Neural cell (in vitro differentiated cells): ENCODE measurements at regions not wholly inside any gene's neighbourhood (a gene's known extent, or its start where the extent isn't known, plus 50 kb on each side); places are given as distances from the start of the nearest gene placed in this dataset.

ENCODE experiments used
- H2AFZ ChIP-seq: fragments of 200-600, 300-800 bp; sonication (generic), shearing (Covaris generic); 2 replicates; pipeline ENCODE4 v1.6.0; 2014; ENCODE audit warnings: low read depth, mild to moderate bottlenecking, antibody characterized with exemption, low read length, moderate library complexity
- H3F3A ChIP-seq: fragments of 200-600 bp; shearing (Covaris generic); 2 replicates; pipeline ENCODE4 v1.6.1; 2016; ENCODE audit warnings: mild to moderate bottlenecking, moderate library complexity, mixed read lengths, antibody characterized with exemption, low read length; ENCODE audit not compliant: insufficient read depth, poor library complexity, severe bottlenecking
- H3K27ac ChIP-seq: fragments of 200-600, 300-800 bp; sonication (generic), shearing (Covaris generic); 2 replicates; pipeline ENCODE4 v1.5.1; 2014; ENCODE audit warnings: mild to moderate bottlenecking, low read length, moderate library complexity
- H3K27me3 ChIP-seq: fragments of 300-800, 200-600 bp; sonication (generic), shearing (Covaris generic); 2 replicates; pipeline ENCODE4 v1.6.0; 2014; ENCODE audit warnings: mild to moderate bottlenecking, low read depth, low read length, moderate library complexity; ENCODE audit not compliant: insufficient read depth
- H3K36me3 ChIP-seq: fragments of 300-800, 200-600 bp; sonication (generic), shearing (Covaris generic); 2 replicates; pipeline ENCODE4 v1.5.1; 2014; ENCODE audit warnings: mild to moderate bottlenecking, antibody characterized with exemption, low read length, moderate library complexity; ENCODE audit not compliant: insufficient read depth
- H3K4me2 ChIP-seq: fragments of 300-800, 200-600 bp; sonication (generic), shearing (Covaris generic); 2 replicates; pipeline ENCODE4 v1.6.0; 2014; ENCODE audit warnings: mild to moderate bottlenecking, low read length
- H3K4me3 ChIP-seq: fragments of 300-800, 200-600 bp; sonication (generic), shearing (Covaris generic); 2 replicates; pipeline ENCODE4 v1.5.1; 2014; ENCODE audit warnings: mild to moderate bottlenecking, low read length, moderate library complexity
- H3K79me2 ChIP-seq: fragments of 200-600 bp; shearing (Covaris generic); replicated peaks from 2 replicates; pipeline ENCODE4 v1.6.0; 2014; ENCODE audit warnings: mild to moderate bottlenecking, low read length, moderate library complexity; ENCODE audit not compliant: insufficient read depth
- H3K9ac ChIP-seq: fragments of 300-800, 200-600 bp; sonication (generic), shearing (Covaris generic); 2 replicates; pipeline ENCODE4 v1.6.1; 2016; ENCODE audit warnings: mild to moderate bottlenecking, low read length, mixed read lengths
- H3K9me2 ChIP-seq: fragments of 200-600 bp; shearing (Covaris generic); 2 replicates; pipeline ENCODE4 v1.6.1; 2016; ENCODE audit warnings: mild to moderate bottlenecking, low read length, mixed read lengths; ENCODE audit not compliant: insufficient read depth
- H3K9me3 ChIP-seq: fragments of 200-600, 300-800 bp; sonication (generic), shearing (Covaris generic); 2 replicates; pipeline ENCODE4 v1.6.1; 2016; ENCODE audit warnings: mild to moderate bottlenecking, mixed run types, low read length, moderate library complexity, mixed read lengths
- H4K20me1 ChIP-seq: fragments of 200-600 bp; shearing (Covaris generic); 2 replicates; pipeline ENCODE4 v1.6.1; 2016; ENCODE audit warnings: mild to moderate bottlenecking, mixed run types; ENCODE audit not compliant: insufficient read depth
- EP300 ChIP-seq: fragments of 450-650 bp; conservative IDR thresholded peaks from 2 replicates; pipeline ENCODE4 v1.6.1; 2014; ENCODE audit warnings: antibody characterized with exemption, mild to moderate bottlenecking, moderate library complexity; ENCODE audit not compliant: poor library complexity, severe bottlenecking
- EZH2 ChIP-seq: fragments of 200-600, 300-800 bp; shearing (Covaris generic), sonication (generic); IDR thresholded peaks from 2 replicates; pipeline ENCODE4 v1.6.1; 2014; ENCODE audit warnings: antibody characterized with exemption, low read length, borderline replicate concordance, mild to moderate bottlenecking; ENCODE audit not compliant: insufficient read depth, poor library complexity, severe bottlenecking
- MXI1 ChIP-seq: fragments of 450-650 bp; conservative IDR thresholded peaks from 2 replicates; pipeline ENCODE4 v1.6.1; 2014; ENCODE audit warnings: antibody characterized with exemption, mild to moderate bottlenecking; ENCODE audit not compliant: poor library complexity, severe bottlenecking
- POLR2AphosphoS5 ChIP-seq: IDR thresholded peaks from 2 replicates; pipeline ENCODE4 v1.6.1; 2012
- RAD21 ChIP-seq: fragments of 450-650 bp; conservative IDR thresholded peaks from 2 replicates; pipeline ENCODE4 v1.6.1; 2014; ENCODE audit warnings: antibody characterized with exemption, mild to moderate bottlenecking, moderate library complexity
- SMC3 ChIP-seq: fragments of 450-650 bp; conservative IDR thresholded peaks from 2 replicates; pipeline ENCODE4 v1.6.1; 2014; ENCODE audit warnings: antibody characterized with exemption, mild to moderate bottlenecking, moderate library complexity; ENCODE audit not compliant: poor library complexity
- TAF1 ChIP-seq: IDR thresholded peaks from 2 replicates; pipeline ENCODE4 v1.6.1; 2012; ENCODE audit warnings: low read depth
- TF ChIP-seq, protein P1 (sequence below): fragments of 450-650 bp; IDR thresholded peaks from 2 replicates; pipeline ENCODE4 v1.5.1; 2014; ENCODE audit warnings: antibody characterized with exemption, mild to moderate bottlenecking, moderate library complexity; ENCODE audit not compliant: poor library complexity, severe bottlenecking
- TF ChIP-seq, protein P2 (sequence below): IDR thresholded peaks from 2 replicates; pipeline ENCODE4 v1.6.1; 2012; ENCODE audit warnings: borderline replicate concordance

DNA sequence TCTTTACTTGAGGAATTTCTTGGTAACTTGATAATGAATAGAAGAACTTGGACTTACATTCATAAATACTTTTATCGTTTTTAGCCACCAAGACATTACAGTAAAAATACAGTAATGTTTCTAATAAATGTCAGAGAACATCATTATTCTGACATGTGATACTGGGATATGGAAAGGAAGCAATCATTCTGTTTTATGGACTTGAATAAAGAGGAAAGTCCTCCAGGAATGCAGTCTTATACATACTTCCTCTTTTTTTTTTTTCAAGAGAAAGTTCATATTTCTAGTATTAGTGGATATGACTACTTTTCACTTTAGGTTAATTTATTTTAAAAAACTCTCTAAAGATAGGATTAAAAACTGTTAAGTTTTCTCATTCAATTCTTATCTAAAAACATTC, 220.0 kb upstream of the SEMA3C start:
- no peaks in the 10 kb centered on the region for H3F3A ChIP-seq
- H3K9me2 ChIP-seq = no peaks in the 10 kb centered on the region
- no peaks in the 10 kb centered on the region for H3K9me3 ChIP-seq
- no peaks in the 10 kb centered on the region for H3K79me2 ChIP-seq
- H4K20me1 ChIP-seq = no peaks in the 10 kb centered on the region
- H2AFZ ChIP-seq = no peak overlapping the region
- H3K27me3 ChIP-seq = no peaks in the 10 kb centered on the region
- H3K4me3 ChIP-seq = no peak overlapping the region
- H3K9ac ChIP-seq = no peak overlapping the region
- TF ChIP-seq TAF1 = no peak
- H3K36me3 ChIP-seq = no peaks in the 10 kb centered on the region
- H3K4me2 ChIP-seq = no peak overlapping the region
- no peak overlapping the region for H3K27ac ChIP-seq

DNA sequence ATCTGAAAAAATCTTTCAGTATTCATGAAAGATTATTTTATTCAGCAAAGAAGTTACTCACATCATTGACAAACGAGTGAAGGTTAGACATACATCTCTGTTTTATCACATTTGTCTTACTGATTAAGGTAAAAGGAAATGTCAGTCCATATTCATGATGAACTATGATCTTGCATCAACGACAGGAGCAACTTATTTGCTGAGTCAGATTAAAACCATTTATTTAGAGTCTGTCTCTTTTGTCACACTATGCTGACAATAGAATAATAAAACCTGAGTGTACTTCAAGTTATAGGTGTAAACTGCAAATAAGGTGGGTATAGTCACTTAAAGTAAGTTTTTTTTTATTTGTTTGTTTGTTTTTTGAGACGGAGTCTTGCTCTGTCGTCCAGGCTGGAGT, 216.5 kb upstream of the SEMA3C start:
- H3K79me2 ChIP-seq = no peaks in the 10 kb centered on the region
- no peak overlapping the region for H2AFZ ChIP-seq
- no peak overlapping the region for H3K4me3 ChIP-seq
- H3F3A ChIP-seq = no peaks in the 10 kb centered on the region
- H3K36me3 ChIP-seq = no peaks in the 10 kb centered on the region
- H4K20me1 ChIP-seq = no peaks in the 10 kb centered on the region
- no peak overlapping the region for H3K9ac ChIP-seq
- H3K9me2 ChIP-seq = no peaks in the 10 kb centered on the region
- H3K27me3 ChIP-seq = no peaks in the 10 kb centered on the region
- H3K27ac ChIP-seq = no peak overlapping the region
- TF ChIP-seq SMC3 (no peak), POLR2AphosphoS5 (no peak), RAD21 (no peak), MXI1 (no peak), EZH2 (no peak), EP300 (no peak)
- TF ChIP-seq, protein P1, sequence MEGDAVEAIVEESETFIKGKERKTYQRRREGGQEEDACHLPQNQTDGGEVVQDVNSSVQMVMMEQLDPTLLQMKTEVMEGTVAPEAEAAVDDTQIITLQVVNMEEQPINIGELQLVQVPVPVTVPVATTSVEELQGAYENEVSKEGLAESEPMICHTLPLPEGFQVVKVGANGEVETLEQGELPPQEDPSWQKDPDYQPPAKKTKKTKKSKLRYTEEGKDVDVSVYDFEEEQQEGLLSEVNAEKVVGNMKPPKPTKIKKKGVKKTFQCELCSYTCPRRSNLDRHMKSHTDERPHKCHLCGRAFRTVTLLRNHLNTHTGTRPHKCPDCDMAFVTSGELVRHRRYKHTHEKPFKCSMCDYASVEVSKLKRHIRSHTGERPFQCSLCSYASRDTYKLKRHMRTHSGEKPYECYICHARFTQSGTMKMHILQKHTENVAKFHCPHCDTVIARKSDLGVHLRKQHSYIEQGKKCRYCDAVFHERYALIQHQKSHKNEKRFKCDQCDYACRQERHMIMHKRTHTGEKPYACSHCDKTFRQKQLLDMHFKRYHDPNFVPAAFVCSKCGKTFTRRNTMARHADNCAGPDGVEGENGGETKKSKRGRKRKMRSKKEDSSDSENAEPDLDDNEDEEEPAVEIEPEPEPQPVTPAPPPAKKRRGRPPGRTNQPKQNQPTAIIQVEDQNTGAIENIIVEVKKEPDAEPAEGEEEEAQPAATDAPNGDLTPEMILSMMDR = no peak
- H3K9me3 ChIP-seq = no peaks in the 10 kb centered on the region
- H3K4me2 ChIP-seq = no peak overlapping the region

DNA sequence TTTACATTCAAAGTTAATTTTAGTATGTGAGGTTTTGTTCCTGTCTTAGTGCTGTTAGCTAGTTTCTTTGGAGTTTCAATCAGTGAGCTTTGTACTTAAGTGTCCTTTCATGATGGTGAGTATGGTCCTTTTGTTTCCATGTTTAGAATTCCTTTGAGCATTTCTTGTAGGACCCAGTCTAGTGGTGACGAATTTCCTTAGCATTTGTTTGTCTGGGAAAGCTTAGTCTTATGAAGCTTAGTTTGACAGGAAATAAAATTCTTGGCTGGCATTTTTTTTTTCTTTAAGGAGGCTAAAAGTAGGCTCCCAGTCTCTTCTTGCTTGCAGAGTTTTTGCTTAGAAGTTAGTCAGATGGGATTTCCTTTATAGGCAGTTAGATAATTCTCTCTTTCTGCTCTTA, 209.2 kb upstream of the SEMA3C start:
- TF ChIP-seq SMC3 = no peak
- TF ChIP-seq, protein P1 = no peak
- no peak for TF ChIP-seq MXI1
- TF ChIP-seq RAD21 = no peak
- TF ChIP-seq EP300 = no peak
- no peak for TF ChIP-seq TAF1
- TF ChIP-seq, protein P2, sequence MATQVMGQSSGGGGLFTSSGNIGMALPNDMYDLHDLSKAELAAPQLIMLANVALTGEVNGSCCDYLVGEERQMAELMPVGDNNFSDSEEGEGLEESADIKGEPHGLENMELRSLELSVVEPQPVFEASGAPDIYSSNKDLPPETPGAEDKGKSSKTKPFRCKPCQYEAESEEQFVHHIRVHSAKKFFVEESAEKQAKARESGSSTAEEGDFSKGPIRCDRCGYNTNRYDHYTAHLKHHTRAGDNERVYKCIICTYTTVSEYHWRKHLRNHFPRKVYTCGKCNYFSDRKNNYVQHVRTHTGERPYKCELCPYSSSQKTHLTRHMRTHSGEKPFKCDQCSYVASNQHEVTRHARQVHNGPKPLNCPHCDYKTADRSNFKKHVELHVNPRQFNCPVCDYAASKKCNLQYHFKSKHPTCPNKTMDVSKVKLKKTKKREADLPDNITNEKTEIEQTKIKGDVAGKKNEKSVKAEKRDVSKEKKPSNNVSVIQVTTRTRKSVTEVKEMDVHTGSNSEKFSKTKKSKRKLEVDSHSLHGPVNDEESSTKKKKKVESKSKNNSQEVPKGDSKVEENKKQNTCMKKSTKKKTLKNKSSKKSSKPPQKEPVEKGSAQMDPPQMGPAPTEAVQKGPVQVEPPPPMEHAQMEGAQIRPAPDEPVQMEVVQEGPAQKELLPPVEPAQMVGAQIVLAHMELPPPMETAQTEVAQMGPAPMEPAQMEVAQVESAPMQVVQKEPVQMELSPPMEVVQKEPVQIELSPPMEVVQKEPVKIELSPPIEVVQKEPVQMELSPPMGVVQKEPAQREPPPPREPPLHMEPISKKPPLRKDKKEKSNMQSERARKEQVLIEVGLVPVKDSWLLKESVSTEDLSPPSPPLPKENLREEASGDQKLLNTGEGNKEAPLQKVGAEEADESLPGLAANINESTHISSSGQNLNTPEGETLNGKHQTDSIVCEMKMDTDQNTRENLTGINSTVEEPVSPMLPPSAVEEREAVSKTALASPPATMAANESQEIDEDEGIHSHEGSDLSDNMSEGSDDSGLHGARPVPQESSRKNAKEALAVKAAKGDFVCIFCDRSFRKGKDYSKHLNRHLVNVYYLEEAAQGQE = no peak
- no peak for TF ChIP-seq POLR2AphosphoS5
- TF ChIP-seq EZH2 = no peak
- Histone ChIP-seq H3K4me3 (no peak overlapping the region), H3K9me3 (peaks cover 8% of the 10 kb centered on the region), H4K20me1 (no peaks in the 10 kb centered on the region), H3K9ac (no peak overlapping the region), H3K9me2 (no peaks in the 10 kb centered on the region), H3K79me2 (no peaks in the 10 kb centered on the region), H3K36me3 (no peaks in the 10 kb centered on the region), H3K27me3 (no peaks in the 10 kb centered on the region), H3K27ac (no peak overlapping the region), H3K4me2 (no peak overlapping the region), H3F3A (no peaks in the 10 kb centered on the region), H2AFZ (no peak overlapping the region)
